ENCODE measurements at regions not wholly inside any gene's neighbourhood (a gene's known extent, or its start where the extent isn't known, plus 50 kb on each side); places are given as distances from the start of the nearest gene placed in this dataset.

DNA sequence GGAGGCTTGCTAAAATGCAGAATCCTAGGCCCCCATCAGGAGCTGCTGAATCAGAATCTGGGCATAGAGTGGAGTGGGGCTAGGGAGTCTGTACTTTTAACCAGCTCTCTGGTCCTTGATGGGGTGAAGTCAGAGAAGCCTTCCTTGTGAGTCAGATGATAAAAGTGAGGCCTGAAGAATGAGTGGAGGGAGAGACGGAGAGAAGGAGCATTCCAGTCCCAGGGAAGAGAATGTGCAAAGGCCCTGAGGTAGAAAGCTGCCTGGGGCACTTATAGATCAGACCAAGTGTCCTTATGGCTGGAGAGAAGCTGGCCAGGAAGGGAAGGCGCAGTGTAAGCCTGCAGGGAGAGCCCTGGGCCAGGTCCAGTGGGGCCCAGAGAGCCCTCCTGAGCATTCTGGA is 235.1 kb upstream of the NLRP1 start:
- TF ChIP-seq CTCF (IDR thresholded peaks at IDR 0.05; ENCODE audit: insufficient read depth, low read length) (no peak), REST (IDR thresholded peaks at IDR 0.05; ENCODE audit: insufficient replicate concordance, low read depth) (no peak)

Measured in HL-60 (cell line).